Stimulated activated CD4-positive, alpha-beta T cell treated with anti-CD3 and anti-CD28 coated beads, Interleukin-12 subunit alpha, Interleukin-12 subunit beta, amount 100 ng/mL, for 4 hours (primary cell): ENCODE measurements at regions not wholly inside any gene's neighbourhood (a gene's known extent, or its start where the extent isn't known, plus 50 kb on each side); places are given as distances from the start of the nearest gene placed in this dataset.

ENCODE experiments used
- DNase-seq: peaks from one replicate; pipeline ENCODE4 v3.0.0-alpha.2; 2020

- DNase-seq: no peak
Observed at GRCh38 chr20:12395353-12395752, 477.7 kb downstream of the BTBD3 start.

GRCh38 chr20:12395760-12396159 is 478.1 kb downstream of the BTBD3 start:
- DNase-seq: no peak

- no peak for DNase-seq
Observed at GRCh38 chr20:12399110-12399836, 481.6 kb downstream of the BTBD3 start.

- no peak for DNase-seq
Observed at GRCh38 chr20:12404941-12405340, 487.2 kb downstream of the BTBD3 start.

GRCh38 chr20:12406978-12407377 is 489.3 kb downstream of the BTBD3 start:
- DNase-seq: no peak

GRCh38 chr20:12409501-12409900 is 491.8 kb downstream of the BTBD3 start:
- DNase-seq: no peak

- no peak for DNase-seq
Observed at GRCh38 chr20:12410783-12411182, 493.1 kb downstream of the BTBD3 start.

- DNase-seq: no peak
Observed at GRCh38 chr20:12411246-12411940, 493.7 kb downstream of the BTBD3 start.

GRCh38 chr20:12413116-12413515 is 495.4 kb downstream of the BTBD3 start:
- no peak for DNase-seq

- DNase-seq: no peak
Observed at GRCh38 chr20:12414446-12415274, 497.0 kb downstream of the BTBD3 start.

GRCh38 chr20:12416281-12416680 is 498.6 kb downstream of the BTBD3 start:
- DNase-seq: no peak

GRCh38 chr20:12433724-12434123 is 516.0 kb downstream of the BTBD3 start:
- DNase-seq: no peak

- no peak for DNase-seq
Observed at GRCh38 chr20:12434672-12435071, 517.0 kb downstream of the BTBD3 start.

- DNase-seq: no peak
Observed at GRCh38 chr20:12435268-12435667, 517.6 kb downstream of the BTBD3 start.

- DNase-seq: no peak
Observed at GRCh38 chr20:12453711-12454110, 536.0 kb downstream of the BTBD3 start.

GRCh38 chr20:12455148-12455547 is 537.5 kb downstream of the BTBD3 start:
- DNase-seq: no peak

GRCh38 chr20:12458241-12458640 is 540.5 kb downstream of the BTBD3 start:
- no peak for DNase-seq

- no peak for DNase-seq
Observed at GRCh38 chr20:12464036-12464435, 544.7 kb upstream of the SPTLC3 start.

GRCh38 chr20:12466915-12467314 is 541.9 kb upstream of the SPTLC3 start:
- DNase-seq: no peak

GRCh38 chr20:12467758-12468157 is 541.0 kb upstream of the SPTLC3 start:
- DNase-seq: no peak

- DNase-seq: no peak
Observed at GRCh38 chr20:12482661-12483060, 526.1 kb upstream of the SPTLC3 start.

GRCh38 chr20:12502443-12502842 is 506.3 kb upstream of the SPTLC3 start:
- DNase-seq: no peak

GRCh38 chr20:12504779-12505178 is 504.0 kb upstream of the SPTLC3 start:
- no peak for DNase-seq

- no peak for DNase-seq
Observed at GRCh38 chr20:12511499-12511898, 497.3 kb upstream of the SPTLC3 start.
